ENCODE measurements at regions not wholly inside any gene's neighbourhood (a gene's known extent, or its start where the extent isn't known, plus 50 kb on each side); places are given as distances from the start of the nearest gene placed in this dataset.

DNA sequence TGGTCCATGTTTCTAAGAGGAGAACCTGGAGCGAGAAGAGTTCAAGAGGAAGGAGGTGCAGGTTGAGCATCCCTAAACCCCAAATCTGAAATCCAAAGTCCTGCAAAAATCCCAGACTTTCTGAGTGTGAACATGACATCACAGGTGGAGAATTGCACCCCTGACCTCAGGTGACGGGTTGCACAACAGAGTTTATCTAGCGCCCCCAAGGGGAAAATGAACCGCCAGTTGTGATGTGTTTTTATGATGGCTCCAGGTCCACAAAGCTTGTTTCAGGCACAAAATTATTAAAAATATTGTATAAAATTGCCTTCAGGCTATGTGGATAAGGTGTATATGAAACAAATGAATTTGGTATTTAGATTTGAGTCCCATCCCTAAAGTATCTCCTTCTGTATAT lies 420.0 kb downstream of the GABRB3 start:
- peaks cover 3% of the 10 kb centered on the region for H3K9me3 ChIP-seq (ENCODE audit: low read length)
- H3K9ac ChIP-seq (ENCODE audit: low read length), result no peak overlapping the region
- no peaks in the 10 kb centered on the region for H4K20me1 ChIP-seq (ENCODE audit: insufficient read depth)
- H3K9me2 ChIP-seq (ENCODE audit: insufficient read depth, low read length), result no peaks in the 10 kb centered on the region
- no peaks in the 10 kb centered on the region for H3K27me3 ChIP-seq (ENCODE audit: insufficient read depth, low read depth, low read length)
- no peak overlapping the region for H3K4me2 ChIP-seq (ENCODE audit: low read length)
- H3K36me3 ChIP-seq (ENCODE audit: insufficient read depth, low read length), result no peaks in the 10 kb centered on the region
- H3K27ac ChIP-seq (ENCODE audit: low read length), result peak overlapping the region; percentile 32
- H3F3A ChIP-seq (ENCODE audit: insufficient read depth, low read length, poor library complexity, severe bottlenecking), result no peaks in the 10 kb centered on the region
- peak overlapping the region; percentile 3 for H3K4me3 ChIP-seq (ENCODE audit: low read length)
- no peaks in the 10 kb centered on the region for H3K79me2 ChIP-seq (replicated peaks; ENCODE audit: insufficient read depth, low read length)
- H2AFZ ChIP-seq (ENCODE audit: low read depth, low read length), result no peak overlapping the region
- TF ChIP-seq TAF1 (IDR thresholded peaks at IDR 0.05; ENCODE audit: low read depth) (no peak), EP300 (conservative IDR thresholded peaks at IDR 0.05; ENCODE audit: poor library complexity, severe bottlenecking) (no peak), EZH2 (IDR thresholded peaks at IDR 0.05; ENCODE audit: borderline replicate concordance, insufficient read depth, low read length, poor library complexity, severe bottlenecking) (no peak), POLR2AphosphoS5 (IDR thresholded peaks at IDR 0.05) (no peak), SMC3 (conservative IDR thresholded peaks at IDR 0.05; ENCODE audit: poor library complexity) (no peak)
- TF ChIP-seq, protein P1, sequence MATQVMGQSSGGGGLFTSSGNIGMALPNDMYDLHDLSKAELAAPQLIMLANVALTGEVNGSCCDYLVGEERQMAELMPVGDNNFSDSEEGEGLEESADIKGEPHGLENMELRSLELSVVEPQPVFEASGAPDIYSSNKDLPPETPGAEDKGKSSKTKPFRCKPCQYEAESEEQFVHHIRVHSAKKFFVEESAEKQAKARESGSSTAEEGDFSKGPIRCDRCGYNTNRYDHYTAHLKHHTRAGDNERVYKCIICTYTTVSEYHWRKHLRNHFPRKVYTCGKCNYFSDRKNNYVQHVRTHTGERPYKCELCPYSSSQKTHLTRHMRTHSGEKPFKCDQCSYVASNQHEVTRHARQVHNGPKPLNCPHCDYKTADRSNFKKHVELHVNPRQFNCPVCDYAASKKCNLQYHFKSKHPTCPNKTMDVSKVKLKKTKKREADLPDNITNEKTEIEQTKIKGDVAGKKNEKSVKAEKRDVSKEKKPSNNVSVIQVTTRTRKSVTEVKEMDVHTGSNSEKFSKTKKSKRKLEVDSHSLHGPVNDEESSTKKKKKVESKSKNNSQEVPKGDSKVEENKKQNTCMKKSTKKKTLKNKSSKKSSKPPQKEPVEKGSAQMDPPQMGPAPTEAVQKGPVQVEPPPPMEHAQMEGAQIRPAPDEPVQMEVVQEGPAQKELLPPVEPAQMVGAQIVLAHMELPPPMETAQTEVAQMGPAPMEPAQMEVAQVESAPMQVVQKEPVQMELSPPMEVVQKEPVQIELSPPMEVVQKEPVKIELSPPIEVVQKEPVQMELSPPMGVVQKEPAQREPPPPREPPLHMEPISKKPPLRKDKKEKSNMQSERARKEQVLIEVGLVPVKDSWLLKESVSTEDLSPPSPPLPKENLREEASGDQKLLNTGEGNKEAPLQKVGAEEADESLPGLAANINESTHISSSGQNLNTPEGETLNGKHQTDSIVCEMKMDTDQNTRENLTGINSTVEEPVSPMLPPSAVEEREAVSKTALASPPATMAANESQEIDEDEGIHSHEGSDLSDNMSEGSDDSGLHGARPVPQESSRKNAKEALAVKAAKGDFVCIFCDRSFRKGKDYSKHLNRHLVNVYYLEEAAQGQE (IDR thresholded peaks at IDR 0.05; ENCODE audit: borderline replicate concordance), result no peak

DNA sequence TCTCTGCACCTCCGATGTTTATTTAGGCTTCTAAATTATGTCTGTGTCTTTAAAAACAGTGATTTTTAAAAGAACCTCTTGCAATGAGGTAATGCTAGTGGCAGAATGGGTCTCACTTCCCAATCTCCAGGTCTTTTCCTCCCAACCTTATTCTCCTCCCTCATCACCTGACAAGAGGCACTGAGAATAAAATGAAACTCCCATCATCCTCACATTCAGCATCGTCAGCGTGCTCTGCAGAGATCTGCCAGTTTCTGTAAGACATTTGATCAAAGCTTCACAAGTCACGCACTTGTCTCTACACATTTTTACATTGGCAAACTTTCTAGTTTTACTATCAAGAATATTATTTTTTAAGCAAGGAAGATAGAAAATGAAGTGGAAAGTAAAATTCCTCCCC lies 420.5 kb downstream of the GABRB3 start:
- H3K4me2 ChIP-seq (ENCODE audit: low read length), result no peak overlapping the region
- no peak for TF ChIP-seq EZH2 (IDR thresholded peaks at IDR 0.05; ENCODE audit: borderline replicate concordance, insufficient read depth, low read length, poor library complexity, severe bottlenecking)
- TF ChIP-seq TAF1 (IDR thresholded peaks at IDR 0.05; ENCODE audit: low read depth), result no peak
- TF ChIP-seq RAD21 (conservative IDR thresholded peaks at IDR 0.05), result no peak
- TF ChIP-seq SMC3 (conservative IDR thresholded peaks at IDR 0.05; ENCODE audit: poor library complexity), result no peak
- TF ChIP-seq, protein P2, sequence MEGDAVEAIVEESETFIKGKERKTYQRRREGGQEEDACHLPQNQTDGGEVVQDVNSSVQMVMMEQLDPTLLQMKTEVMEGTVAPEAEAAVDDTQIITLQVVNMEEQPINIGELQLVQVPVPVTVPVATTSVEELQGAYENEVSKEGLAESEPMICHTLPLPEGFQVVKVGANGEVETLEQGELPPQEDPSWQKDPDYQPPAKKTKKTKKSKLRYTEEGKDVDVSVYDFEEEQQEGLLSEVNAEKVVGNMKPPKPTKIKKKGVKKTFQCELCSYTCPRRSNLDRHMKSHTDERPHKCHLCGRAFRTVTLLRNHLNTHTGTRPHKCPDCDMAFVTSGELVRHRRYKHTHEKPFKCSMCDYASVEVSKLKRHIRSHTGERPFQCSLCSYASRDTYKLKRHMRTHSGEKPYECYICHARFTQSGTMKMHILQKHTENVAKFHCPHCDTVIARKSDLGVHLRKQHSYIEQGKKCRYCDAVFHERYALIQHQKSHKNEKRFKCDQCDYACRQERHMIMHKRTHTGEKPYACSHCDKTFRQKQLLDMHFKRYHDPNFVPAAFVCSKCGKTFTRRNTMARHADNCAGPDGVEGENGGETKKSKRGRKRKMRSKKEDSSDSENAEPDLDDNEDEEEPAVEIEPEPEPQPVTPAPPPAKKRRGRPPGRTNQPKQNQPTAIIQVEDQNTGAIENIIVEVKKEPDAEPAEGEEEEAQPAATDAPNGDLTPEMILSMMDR (IDR thresholded peaks at IDR 0.05; ENCODE audit: poor library complexity, severe bottlenecking), result no peak
- TF ChIP-seq POLR2AphosphoS5 (IDR thresholded peaks at IDR 0.05), result no peak
- no peak for TF ChIP-seq EP300 (conservative IDR thresholded peaks at IDR 0.05; ENCODE audit: poor library complexity, severe bottlenecking)
- TF ChIP-seq, protein P1 (IDR thresholded peaks at IDR 0.05; ENCODE audit: borderline replicate concordance), result no peak
- TF ChIP-seq MXI1 (conservative IDR thresholded peaks at IDR 0.05; ENCODE audit: poor library complexity, severe bottlenecking), result no peak
- H3K79me2 ChIP-seq (replicated peaks; ENCODE audit: insufficient read depth, low read length), result no peaks in the 10 kb centered on the region
- peak overlapping the region; percentile 32 for H3K27ac ChIP-seq (ENCODE audit: low read length)
- peaks cover 3% of the 10 kb centered on the region for H3K9me3 ChIP-seq (ENCODE audit: low read length)
- H3K36me3 ChIP-seq (ENCODE audit: insufficient read depth, low read length), result no peaks in the 10 kb centered on the region
- H3K27me3 ChIP-seq (ENCODE audit: insufficient read depth, low read depth, low read length), result no peaks in the 10 kb centered on the region
- H2AFZ ChIP-seq (ENCODE audit: low read depth, low read length), result no peak overlapping the region
- H3F3A ChIP-seq (ENCODE audit: insufficient read depth, low read length, poor library complexity, severe bottlenecking), result no peaks in the 10 kb centered on the region
- peak overlapping the region; percentile 3 for H3K4me3 ChIP-seq (ENCODE audit: low read length)
- H3K9ac ChIP-seq (ENCODE audit: low read length), result peak overlapping the region; percentile 10
- no peaks in the 10 kb centered on the region for H3K9me2 ChIP-seq (ENCODE audit: insufficient read depth, low read length)
- no peaks in the 10 kb centered on the region for H4K20me1 ChIP-seq (ENCODE audit: insufficient read depth)

Measured in neural cell (in vitro differentiated cells).